Parathyroid adenoma (tissue), 2 donors: ENCODE measurements at regions not wholly inside any gene's neighbourhood (a gene's known extent, or its start where the extent isn't known, plus 50 kb on each side); places are given as distances from the start of the nearest gene placed in this dataset.

Experiments used
- H2AFZ ChIP-seq: fragments of 300-600 bp; sonication (generic); one replicate; pipeline ENCODE4 v1.7.0; 2017; ENCODE audit warnings: antibody characterized with exemption, mild to moderate bottlenecking
- H3K27ac ChIP-seq: fragments of 300-600 bp; sonication (generic); one replicate; pipeline ENCODE4 v1.7.0; 2017
- H3K27me3 ChIP-seq: fragments of 300-600 bp; sonication (generic); one replicate; pipeline ENCODE4 v1.7.0; 2017; ENCODE audit warnings: low read length; ENCODE audit not compliant: control insufficient read depth, insufficient read depth
- H3K36me3 ChIP-seq: fragments of 300-600 bp; sonication (generic); one replicate; pipeline ENCODE4 v1.7.0; 2017; ENCODE audit warnings: low read length; ENCODE audit not compliant: control insufficient read depth, insufficient read depth
- H3K4me1 ChIP-seq: fragments of 300-600 bp; sonication (generic); one replicate; pipeline ENCODE4 v1.7.0; 2017; ENCODE audit warnings: control low read depth
- H3K4me2 ChIP-seq: fragments of 300-600 bp; sonication (generic); one replicate; pipeline ENCODE4 v1.7.0; 2017; ENCODE audit warnings: low read length
- H3K4me3 ChIP-seq: fragments of 300-600 bp; sonication (generic); one replicate; pipeline ENCODE4 v1.7.0; 2017; ENCODE audit warnings: low read depth, low read length
- H3K79me2 ChIP-seq: fragments of 300-600 bp; sonication (generic); one replicate; pipeline ENCODE4 v1.7.0; 2017; ENCODE audit warnings: control low read depth
- H3K9ac ChIP-seq: fragments of 300-600 bp; sonication (generic); one replicate; pipeline ENCODE4 v1.7.0; 2017; ENCODE audit warnings: mild to moderate bottlenecking
- H3K9me3 ChIP-seq: fragments of 300-600 bp; sonication (generic); one replicate; pipeline ENCODE4 v1.7.0; 2017; ENCODE audit warnings: low read length; ENCODE audit not compliant: control insufficient read depth
- CTCF ChIP-seq: fragments of 300-600 bp; sonication (generic); IDR thresholded peaks from one replicate; pipeline ENCODE4 v1.7.0; 2017; ENCODE audit warnings: antibody characterized with exemption, mild to moderate bottlenecking
- donor health status: primary hyperparathyroidism.

GRCh38 chr1:198083549-198083948 lies 73.2 kb upstream of the NEK7 start:
- no peaks in the 10 kb centered on the region for H3K4me1 ChIP-seq
- H3K4me2 ChIP-seq = no peak overlapping the region
- H3K27ac ChIP-seq = no peak overlapping the region
- TF ChIP-seq CTCF = no peak
- H2AFZ ChIP-seq = no peak overlapping the region
- H3K36me3 ChIP-seq = no peaks in the 10 kb centered on the region
- no peaks in the 10 kb centered on the region for H3K79me2 ChIP-seq
- no peak overlapping the region for H3K9ac ChIP-seq
- no peak overlapping the region for H3K4me3 ChIP-seq
- no peaks in the 10 kb centered on the region for H3K9me3 ChIP-seq
- no peaks in the 10 kb centered on the region for H3K27me3 ChIP-seq

GRCh38 chr1:198084241-198084908 lies 72.4 kb upstream of the NEK7 start:
- Histone ChIP-seq H3K27ac (no peak overlapping the region), H3K4me3 (no peak overlapping the region), H3K9me3 (no peaks in the 10 kb centered on the region), H3K4me1 (no peaks in the 10 kb centered on the region), H2AFZ (no peak overlapping the region), H3K9ac (no peak overlapping the region), H3K79me2 (no peaks in the 10 kb centered on the region), H3K36me3 (no peaks in the 10 kb centered on the region), H3K4me2 (no peak overlapping the region), H3K27me3 (no peaks in the 10 kb centered on the region)
- TF ChIP-seq CTCF = no peak

- H3K4me2 ChIP-seq = no peak overlapping the region
- H2AFZ ChIP-seq = no peak overlapping the region
- H3K9me3 ChIP-seq = no peaks in the 10 kb centered on the region
- no peak overlapping the region for H3K9ac ChIP-seq
- H3K4me3 ChIP-seq = no peak overlapping the region
- no peak overlapping the region for H3K27ac ChIP-seq
- no peak for TF ChIP-seq CTCF
- H3K27me3 ChIP-seq = no peaks in the 10 kb centered on the region
- H3K4me1 ChIP-seq = no peaks in the 10 kb centered on the region
- H3K79me2 ChIP-seq = no peaks in the 10 kb centered on the region
- no peaks in the 10 kb centered on the region for H3K36me3 ChIP-seq
Observed at GRCh38 chr1:198086051-198086745, 70.6 kb upstream of the NEK7 start.

- no peak overlapping the region for H3K4me2 ChIP-seq
- H3K9ac ChIP-seq = no peak overlapping the region
- no peaks in the 10 kb centered on the region for H3K79me2 ChIP-seq
- no peak overlapping the region for H2AFZ ChIP-seq
- H3K27ac ChIP-seq = no peak overlapping the region
- no peak for TF ChIP-seq CTCF
- H3K4me1 ChIP-seq = no peaks in the 10 kb centered on the region
- H3K9me3 ChIP-seq = no peaks in the 10 kb centered on the region
- no peaks in the 10 kb centered on the region for H3K36me3 ChIP-seq
- no peaks in the 10 kb centered on the region for H3K27me3 ChIP-seq
- no peak overlapping the region for H3K4me3 ChIP-seq
Observed at GRCh38 chr1:198087831-198088230, 69.0 kb upstream of the NEK7 start.
